ENCODE measurements at regions not wholly inside any gene's neighbourhood (a gene's known extent, or its start where the extent isn't known, plus 50 kb on each side); places are given as distances from the start of the nearest gene placed in this dataset.

GRCh38 chr2:239657236-239657635 lies 256.4 kb upstream of the HDAC4 start:
- CTCF ChIA-PET, result no interaction called here
- TF ChIP-seq ZNF768 (tag by site-specific recombination; IDR thresholded peaks at IDR 0.05) (no peak), ZNF514 (tag by site-specific recombination; IDR thresholded peaks at IDR 0.05) (no peak), ZNF112 (tag by site-specific recombination; IDR thresholded peaks at IDR 0.05) (no peak), ZBTB6 (tag by site-specific recombination; IDR thresholded peaks at IDR 0.05) (no peak), ZNF184 (tag by site-specific recombination; IDR thresholded peaks at IDR 0.05) (no peak)
- TF ChIP-seq, protein P1, sequence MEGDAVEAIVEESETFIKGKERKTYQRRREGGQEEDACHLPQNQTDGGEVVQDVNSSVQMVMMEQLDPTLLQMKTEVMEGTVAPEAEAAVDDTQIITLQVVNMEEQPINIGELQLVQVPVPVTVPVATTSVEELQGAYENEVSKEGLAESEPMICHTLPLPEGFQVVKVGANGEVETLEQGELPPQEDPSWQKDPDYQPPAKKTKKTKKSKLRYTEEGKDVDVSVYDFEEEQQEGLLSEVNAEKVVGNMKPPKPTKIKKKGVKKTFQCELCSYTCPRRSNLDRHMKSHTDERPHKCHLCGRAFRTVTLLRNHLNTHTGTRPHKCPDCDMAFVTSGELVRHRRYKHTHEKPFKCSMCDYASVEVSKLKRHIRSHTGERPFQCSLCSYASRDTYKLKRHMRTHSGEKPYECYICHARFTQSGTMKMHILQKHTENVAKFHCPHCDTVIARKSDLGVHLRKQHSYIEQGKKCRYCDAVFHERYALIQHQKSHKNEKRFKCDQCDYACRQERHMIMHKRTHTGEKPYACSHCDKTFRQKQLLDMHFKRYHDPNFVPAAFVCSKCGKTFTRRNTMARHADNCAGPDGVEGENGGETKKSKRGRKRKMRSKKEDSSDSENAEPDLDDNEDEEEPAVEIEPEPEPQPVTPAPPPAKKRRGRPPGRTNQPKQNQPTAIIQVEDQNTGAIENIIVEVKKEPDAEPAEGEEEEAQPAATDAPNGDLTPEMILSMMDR (tag by site-specific recombination; IDR thresholded peaks at IDR 0.05), result no peak
- TF ChIP-seq, protein P2, sequence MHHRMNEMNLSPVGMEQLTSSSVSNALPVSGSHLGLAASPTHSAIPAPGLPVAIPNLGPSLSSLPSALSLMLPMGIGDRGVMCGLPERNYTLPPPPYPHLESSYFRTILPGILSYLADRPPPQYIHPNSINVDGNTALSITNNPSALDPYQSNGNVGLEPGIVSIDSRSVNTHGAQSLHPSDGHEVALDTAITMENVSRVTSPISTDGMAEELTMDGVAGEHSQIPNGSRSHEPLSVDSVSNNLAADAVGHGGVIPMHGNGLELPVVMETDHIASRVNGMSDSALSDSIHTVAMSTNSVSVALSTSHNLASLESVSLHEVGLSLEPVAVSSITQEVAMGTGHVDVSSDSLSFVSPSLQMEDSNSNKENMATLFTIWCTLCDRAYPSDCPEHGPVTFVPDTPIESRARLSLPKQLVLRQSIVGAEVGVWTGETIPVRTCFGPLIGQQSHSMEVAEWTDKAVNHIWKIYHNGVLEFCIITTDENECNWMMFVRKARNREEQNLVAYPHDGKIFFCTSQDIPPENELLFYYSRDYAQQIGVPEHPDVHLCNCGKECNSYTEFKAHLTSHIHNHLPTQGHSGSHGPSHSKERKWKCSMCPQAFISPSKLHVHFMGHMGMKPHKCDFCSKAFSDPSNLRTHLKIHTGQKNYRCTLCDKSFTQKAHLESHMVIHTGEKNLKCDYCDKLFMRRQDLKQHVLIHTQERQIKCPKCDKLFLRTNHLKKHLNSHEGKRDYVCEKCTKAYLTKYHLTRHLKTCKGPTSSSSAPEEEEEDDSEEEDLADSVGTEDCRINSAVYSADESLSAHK (tag by site-specific recombination; IDR thresholded peaks at IDR 0.05), result no peak
- Histone ChIP-seq H3K4me3 (ENCODE audit: low read depth, low read length) (no peak overlapping the region), H3K36me3 (ENCODE audit: control insufficient read depth in 2 of 2, insufficient read depth in 1 of 2, low read length in 2 of 2) (no peaks in the 10 kb centered on the region), H3K9me3 (ENCODE audit: control insufficient read depth, insufficient read depth, low read depth, low read length) (no peaks in the 10 kb centered on the region), H3K27ac (ENCODE audit: extremely low read depth, low read depth, low read length) (no peak overlapping the region), H3K4me1 (ENCODE audit: control insufficient read depth, insufficient read depth, low read length) (no peaks in the 10 kb centered on the region)
- POLR2A ChIA-PET, result interaction anchor here (0.7 kb wide), 2 partner anchors 24 to 99 kb away, joined by 3 to 6 read pairs; no protein-coding TSS in a partner anchor

GRCh38 chr2:239654266-239654665 lies 253.4 kb upstream of the HDAC4 start:
- Histone ChIP-seq H3K4me1 (ENCODE audit: control insufficient read depth, insufficient read depth, low read length) (no peaks in the 10 kb centered on the region), H3K36me3 (ENCODE audit: control insufficient read depth in 2 of 2, insufficient read depth in 1 of 2, low read length in 2 of 2) (no peaks in the 10 kb centered on the region), H3K27ac (ENCODE audit: extremely low read depth, low read depth, low read length) (no peak overlapping the region), H3K4me3 (ENCODE audit: low read depth, low read length) (no peak overlapping the region), H3K9me3 (ENCODE audit: control insufficient read depth, insufficient read depth, low read depth, low read length) (no peaks in the 10 kb centered on the region)
- POLR2A ChIA-PET, result no interaction called here
- TF ChIP-seq, protein P3, sequence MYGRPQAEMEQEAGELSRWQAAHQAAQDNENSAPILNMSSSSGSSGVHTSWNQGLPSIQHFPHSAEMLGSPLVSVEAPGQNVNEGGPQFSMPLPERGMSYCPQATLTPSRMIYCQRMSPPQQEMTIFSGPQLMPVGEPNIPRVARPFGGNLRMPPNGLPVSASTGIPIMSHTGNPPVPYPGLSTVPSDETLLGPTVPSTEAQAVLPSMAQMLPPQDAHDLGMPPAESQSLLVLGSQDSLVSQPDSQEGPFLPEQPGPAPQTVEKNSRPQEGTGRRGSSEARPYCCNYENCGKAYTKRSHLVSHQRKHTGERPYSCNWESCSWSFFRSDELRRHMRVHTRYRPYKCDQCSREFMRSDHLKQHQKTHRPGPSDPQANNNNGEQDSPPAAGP (tag by site-specific recombination; IDR thresholded peaks at IDR 0.05), result no peak
- TF ChIP-seq ZBTB6 (tag by site-specific recombination; IDR thresholded peaks at IDR 0.05) (no peak), ZNF391 (tag by site-specific recombination; IDR thresholded peaks at IDR 0.05; ENCODE audit: borderline replicate concordance, low read depth) (no peak), PBX3 (CRISPR knock-in tag; IDR thresholded peaks at IDR 0.05) (no peak)
- CTCF ChIA-PET, result interaction anchor here (0.5 kb wide), 1 partner anchor 19 kb away, joined by 3 read pairs; no protein-coding TSS in a partner anchor

DNA sequence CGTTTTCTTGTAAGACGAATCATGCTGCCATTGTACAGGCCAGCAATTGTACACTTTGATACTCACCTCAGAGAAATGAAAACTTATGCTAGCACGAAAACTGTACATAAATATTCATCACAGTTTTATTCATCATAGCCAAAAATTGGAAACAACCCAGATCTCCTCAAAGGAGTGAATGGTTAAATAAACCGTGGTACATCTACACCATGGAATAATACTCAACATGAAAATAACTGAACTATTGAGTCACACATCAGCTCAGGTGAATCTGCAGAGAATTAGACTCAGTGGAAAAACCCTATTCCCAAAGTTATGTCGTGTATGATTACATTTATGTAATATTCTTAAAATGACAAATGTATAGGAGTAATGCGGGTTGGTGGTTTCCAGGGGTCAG lies 251.0 kb upstream of the HDAC4 start:
- CTCF ChIA-PET, result no interaction called here
- POLR2A ChIA-PET, result no interaction called here
- TF ChIP-seq ZNF175 (tag by site-specific recombination; IDR thresholded peaks at IDR 0.05) (no peak), MEIS1 (CRISPR knock-in tag; IDR thresholded peaks at IDR 0.05; ENCODE audit: borderline replicate concordance) (no peak), ZNF133 (tag by site-specific recombination; IDR thresholded peaks at IDR 0.05) (no peak), ZNF510 (tag by site-specific recombination; IDR thresholded peaks at IDR 0.05; ENCODE audit: insufficient replicate concordance) (no peak), INSM2 (tag by site-specific recombination; IDR thresholded peaks at IDR 0.05) (no peak)
- TF ChIP-seq, protein P4, sequence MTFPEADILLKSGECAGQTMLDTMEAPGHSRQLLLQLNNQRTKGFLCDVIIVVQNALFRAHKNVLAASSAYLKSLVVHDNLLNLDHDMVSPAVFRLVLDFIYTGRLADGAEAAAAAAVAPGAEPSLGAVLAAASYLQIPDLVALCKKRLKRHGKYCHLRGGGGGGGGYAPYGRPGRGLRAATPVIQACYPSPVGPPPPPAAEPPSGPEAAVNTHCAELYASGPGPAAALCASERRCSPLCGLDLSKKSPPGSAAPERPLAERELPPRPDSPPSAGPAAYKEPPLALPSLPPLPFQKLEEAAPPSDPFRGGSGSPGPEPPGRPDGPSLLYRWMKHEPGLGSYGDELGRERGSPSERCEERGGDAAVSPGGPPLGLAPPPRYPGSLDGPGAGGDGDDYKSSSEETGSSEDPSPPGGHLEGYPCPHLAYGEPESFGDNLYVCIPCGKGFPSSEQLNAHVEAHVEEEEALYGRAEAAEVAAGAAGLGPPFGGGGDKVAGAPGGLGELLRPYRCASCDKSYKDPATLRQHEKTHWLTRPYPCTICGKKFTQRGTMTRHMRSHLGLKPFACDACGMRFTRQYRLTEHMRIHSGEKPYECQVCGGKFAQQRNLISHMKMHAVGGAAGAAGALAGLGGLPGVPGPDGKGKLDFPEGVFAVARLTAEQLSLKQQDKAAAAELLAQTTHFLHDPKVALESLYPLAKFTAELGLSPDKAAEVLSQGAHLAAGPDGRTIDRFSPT (tag by site-specific recombination; IDR thresholded peaks at IDR 0.05), result no peak

More for the DNA sequence above, 251.0 kb upstream of the HDAC4 start:
- Histone ChIP-seq H3K36me3 (ENCODE audit: control insufficient read depth in 2 of 2, insufficient read depth in 1 of 2, low read length in 2 of 2) (no peaks in the 10 kb centered on the region), H3K4me3 (ENCODE audit: low read depth, low read length) (no peak overlapping the region), H3K27ac (ENCODE audit: extremely low read depth, low read depth, low read length) (no peak overlapping the region), H3K9me3 (ENCODE audit: control insufficient read depth, insufficient read depth, low read depth, low read length) (no peaks in the 10 kb centered on the region), H3K4me1 (ENCODE audit: control insufficient read depth, insufficient read depth, low read length) (no peaks in the 10 kb centered on the region)

Measured in HEK293 (cell line).